ENCODE measurements at regions not wholly inside any gene's neighbourhood (a gene's known extent, or its start where the extent isn't known, plus 50 kb on each side); places are given as distances from the start of the nearest gene placed in this dataset.
"Not testable (repeated sequence)": the region's sequence is repeated elsewhere in the genome, so short reads cannot be mapped to it uniquely, and the experiment has no call there.

DNA sequence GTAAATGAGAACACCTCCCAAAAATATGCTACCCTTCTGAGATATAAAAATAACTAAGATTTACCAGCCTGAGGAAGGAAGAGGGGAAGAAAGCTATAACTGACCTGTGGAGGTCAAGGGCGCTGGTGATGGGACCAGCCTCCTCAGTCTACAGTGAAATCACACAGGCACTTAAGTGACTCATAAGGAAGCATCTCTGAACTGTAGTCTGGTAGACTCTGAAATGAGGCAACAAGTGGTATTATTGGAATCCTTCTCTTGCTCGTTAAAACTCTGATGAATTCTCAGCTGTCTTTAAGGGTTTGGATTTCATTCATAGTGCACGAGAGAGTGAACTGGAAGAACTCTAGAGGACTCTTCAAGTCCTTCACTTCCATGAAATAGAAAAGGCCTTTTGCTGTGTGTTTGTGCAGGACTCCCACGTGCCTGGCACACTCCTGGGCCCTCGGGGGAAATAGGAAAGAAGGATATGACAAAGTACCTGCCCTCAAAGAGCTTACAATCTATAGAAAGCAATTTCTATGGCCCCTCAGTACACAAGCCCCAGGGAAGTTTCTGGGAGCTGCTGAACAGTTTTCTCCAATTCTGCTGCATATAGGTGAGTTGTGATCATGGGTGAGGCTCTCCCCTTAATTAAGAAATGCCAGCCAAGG, 231.8 kb upstream of the RREB1 start:
- ATAC-seq: no peak
- Mint-ChIP-seq H3K27ac (no peak overlapping the region), H3K9me3 (no peaks in the 10 kb centered on the region), H3K36me3 (no peaks in the 10 kb centered on the region)
- no peak for DNase-seq (ENCODE audit: low spot score in 2 of 2)

GRCh38 chr6:6877792-6878191, 230.0 kb upstream of the RREB1 start:
- not testable (repeated sequence) for DNase-seq (ENCODE audit: low spot score in 2 of 2); ATAC-seq; H3K9me3 Mint-ChIP-seq; H3K36me3 Mint-ChIP-seq; H3K27ac Mint-ChIP-seq

GRCh38 chr6:6878887-6879585, 228.7 kb upstream of the RREB1 start:
- Mint-ChIP-seq H3K36me3 (no peaks in the 10 kb centered on the region), H3K9me3 (no peaks in the 10 kb centered on the region), H3K27ac (no peak overlapping the region)
- DNase-seq (ENCODE audit: low spot score in 2 of 2): no peak
- no peak for ATAC-seq

GRCh38 chr6:6879586-6879974, 228.2 kb upstream of the RREB1 start:
- not testable (repeated sequence) for ATAC-seq; H3K9me3 Mint-ChIP-seq; DNase-seq (ENCODE audit: low spot score in 2 of 2); H3K27ac Mint-ChIP-seq; H3K36me3 Mint-ChIP-seq

- ATAC-seq (no peak), DNase-seq (ENCODE audit: low spot score in 2 of 2) (no peak)
- no peaks in the 10 kb centered on the region for H3K36me3 Mint-ChIP-seq
- no peaks in the 10 kb centered on the region for H3K9me3 Mint-ChIP-seq
- no peak overlapping the region for H3K27ac Mint-ChIP-seq
These were observed 226.9 kb upstream of the RREB1 start for GRCh38 chr6:6880745-6881437.

DNA sequence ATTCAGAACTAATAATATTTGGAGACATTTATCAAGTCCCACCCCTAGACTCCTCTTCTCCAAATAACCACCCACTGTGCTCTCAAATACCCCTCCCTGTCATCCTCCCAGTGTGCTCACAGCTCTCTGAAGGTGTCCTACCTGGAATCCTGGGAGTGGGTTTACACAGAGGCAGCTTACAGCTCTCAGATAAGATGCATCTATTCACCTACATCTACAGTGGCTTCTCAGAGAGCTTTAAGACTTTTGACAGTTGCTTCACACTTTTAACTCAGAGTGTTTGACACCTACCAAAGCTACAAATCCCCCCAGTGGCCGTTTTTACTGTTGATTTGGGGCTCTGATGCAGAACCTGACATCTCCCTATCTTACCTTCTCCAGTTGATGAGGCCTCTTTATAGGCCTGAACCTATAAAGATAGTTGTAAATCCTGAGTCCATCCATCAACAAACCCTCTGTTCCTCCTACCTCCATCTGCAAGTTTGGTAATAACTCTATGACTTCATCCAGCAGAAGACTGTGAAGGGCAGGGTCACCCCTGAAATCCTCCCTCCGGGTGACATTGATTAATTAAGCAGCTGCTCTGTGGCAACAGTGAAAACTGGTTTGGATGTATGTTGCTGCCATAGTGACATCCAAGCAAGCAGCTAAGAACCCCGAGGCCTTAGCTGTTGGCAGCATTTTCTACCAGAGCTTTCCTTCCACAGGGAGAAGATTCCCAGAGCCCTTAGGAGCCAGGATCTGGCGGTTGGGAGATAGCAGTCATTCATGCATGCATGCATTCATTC, 226.1 kb upstream of the RREB1 start:
- Mint-ChIP-seq H3K36me3 (no peaks in the 10 kb centered on the region), H3K27ac (no peak overlapping the region), H3K9me3 (no peaks in the 10 kb centered on the region)
- DNase-seq (ENCODE audit: low spot score in 2 of 2) (no peak), ATAC-seq (no peak)

DNA sequence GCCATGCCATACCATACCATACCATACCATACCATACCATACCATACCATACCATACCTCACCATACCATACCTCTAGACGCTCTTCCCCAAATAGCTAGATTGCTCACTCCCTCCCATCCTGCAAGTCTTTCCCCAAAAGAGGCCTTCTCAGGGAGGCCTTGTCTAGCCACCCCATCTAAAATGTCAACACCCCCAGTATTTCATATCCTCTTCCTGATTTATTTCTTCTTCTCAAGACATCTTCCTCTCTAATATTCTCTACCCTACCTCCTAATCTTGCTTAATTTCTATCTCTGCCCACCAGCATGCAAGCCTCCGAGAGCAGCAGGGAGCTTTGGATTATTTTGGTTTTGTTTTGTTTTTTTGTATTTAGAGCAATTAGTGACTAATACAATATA, 225.2 kb upstream of the RREB1 start:
- no peak overlapping the region for H3K27ac Mint-ChIP-seq
- ATAC-seq (no peak), DNase-seq (ENCODE audit: low spot score in 2 of 2) (no peak)
- H3K9me3 Mint-ChIP-seq: no peaks in the 10 kb centered on the region
- H3K36me3 Mint-ChIP-seq: no peaks in the 10 kb centered on the region

GRCh38 chr6:6883011-6883410, 224.8 kb upstream of the RREB1 start:
- DNase-seq (ENCODE audit: low spot score in 2 of 2) (no peak), ATAC-seq (no peak)
- H3K27ac Mint-ChIP-seq: peak overlapping the region in 1 of 2 donors; percentile 12
- H3K9me3 Mint-ChIP-seq: no peaks in the 10 kb centered on the region
- H3K36me3 Mint-ChIP-seq: no peaks in the 10 kb centered on the region

DNA sequence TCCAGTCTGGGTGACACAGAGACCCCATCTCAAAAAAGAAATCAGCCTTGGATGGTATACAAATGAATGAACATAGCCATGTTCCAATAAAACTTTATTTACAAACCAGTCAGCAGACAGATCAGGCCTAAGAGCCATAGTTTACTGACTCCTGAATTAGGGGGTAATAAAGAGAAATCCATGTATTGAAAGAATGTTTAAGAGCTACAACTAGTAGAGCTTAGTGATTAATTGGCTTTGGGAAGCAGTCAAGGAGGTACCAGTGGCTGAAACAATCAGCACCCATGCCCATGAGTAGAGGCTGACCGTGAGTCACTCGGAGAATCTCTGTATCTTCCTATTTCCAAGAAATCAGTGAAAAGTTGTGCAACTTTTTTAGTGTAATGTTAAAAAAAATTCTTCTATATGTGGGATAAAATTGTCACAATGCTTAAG, 223.6 kb upstream of the RREB1 start:
- Mint-ChIP-seq H3K36me3 (no peaks in the 10 kb centered on the region), H3K9me3 (no peaks in the 10 kb centered on the region), H3K27ac (no peak overlapping the region)
- no peak for ATAC-seq
- no peak for DNase-seq (ENCODE audit: low spot score in 2 of 2)

DNA sequence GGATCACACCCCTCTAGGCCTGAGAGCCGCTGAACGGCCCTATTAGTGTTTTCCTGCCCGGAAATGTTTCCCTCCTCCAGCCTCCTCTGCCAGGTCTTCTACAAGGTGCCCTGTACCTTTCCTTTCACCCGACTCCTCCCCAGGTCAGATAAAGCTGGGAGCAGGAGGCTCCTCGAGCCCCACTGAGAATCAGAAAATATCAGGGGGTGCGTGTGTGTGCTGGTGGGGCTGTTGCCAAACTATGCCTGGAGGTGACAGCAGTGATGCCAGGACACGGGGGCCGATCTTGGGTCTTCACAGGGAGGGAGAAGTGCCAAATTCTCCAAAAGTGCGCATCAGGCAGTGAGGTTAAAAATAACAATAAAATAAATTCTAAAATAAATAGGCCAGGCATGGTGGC, 222.8 kb upstream of the RREB1 start:
- H3K36me3 Mint-ChIP-seq: no peaks in the 10 kb centered on the region

GRCh38 chr6:6885521-6886170, 222.1 kb upstream of the RREB1 start:
- Mint-ChIP-seq H3K27ac (peak overlapping the region in 1 of 2 donors; percentile 59), H3K36me3 (no peaks in the 10 kb centered on the region), H3K9me3 (no peaks in the 10 kb centered on the region)
- DNase-seq (ENCODE audit: low spot score in 2 of 2) (no peak), ATAC-seq (no peak)

More for the DNA sequence above, 222.8 kb upstream of the RREB1 start:
- no peak overlapping the region for H3K27ac Mint-ChIP-seq
- no peaks in the 10 kb centered on the region for H3K9me3 Mint-ChIP-seq
- ATAC-seq (no peak), DNase-seq (ENCODE audit: low spot score in 2 of 2) (no peak)

- H3K27ac Mint-ChIP-seq: peak overlapping the region in 1 of 2 donors; percentile 59
- no peaks in the 10 kb centered on the region for H3K36me3 Mint-ChIP-seq
- no peaks in the 10 kb centered on the region for H3K9me3 Mint-ChIP-seq
- ATAC-seq: no peak
- no peak for DNase-seq (ENCODE audit: low spot score in 2 of 2)
These were observed 221.4 kb upstream of the RREB1 start for GRCh38 chr6:6886171-6886885.

DNA sequence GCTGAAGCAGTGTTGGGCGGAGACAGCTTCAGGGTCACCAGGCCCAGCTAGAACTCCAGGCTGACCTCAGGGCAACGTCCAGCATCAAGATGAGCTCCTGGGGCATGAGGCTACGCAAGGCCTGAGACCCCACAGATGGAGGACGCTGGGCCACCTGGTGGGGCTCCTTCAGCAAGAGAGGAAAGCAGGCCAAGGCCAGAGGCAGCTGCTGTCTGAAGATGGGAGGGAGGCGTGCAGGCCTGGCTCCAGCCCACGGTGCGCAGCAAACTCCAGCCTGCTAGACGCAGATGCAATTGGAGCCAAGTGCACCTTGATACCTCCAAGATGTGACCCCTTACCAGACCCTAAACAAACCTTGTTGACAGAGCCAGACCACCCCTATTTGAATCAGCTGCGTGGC, 220.9 kb upstream of the RREB1 start:
- Mint-ChIP-seq H3K27ac (peak overlapping the region in 1 of 2 donors; percentile 10), H3K9me3 (no peaks in the 10 kb centered on the region), H3K36me3 (no peaks in the 10 kb centered on the region)
- ATAC-seq (no peak), DNase-seq (ENCODE audit: low spot score in 2 of 2) (no peak)

GRCh38 chr6:6889601-6890000, 218.2 kb upstream of the RREB1 start:
- no peak overlapping the region for H3K27ac Mint-ChIP-seq
- DNase-seq (ENCODE audit: low spot score in 2 of 2) (no peak), ATAC-seq (no peak)
- no peaks in the 10 kb centered on the region for H3K36me3 Mint-ChIP-seq
- H3K9me3 Mint-ChIP-seq: no peaks in the 10 kb centered on the region

- no peak for DNase-seq (ENCODE audit: low spot score in 2 of 2)
- H3K27ac Mint-ChIP-seq: no peak overlapping the region
- H3K9me3 Mint-ChIP-seq: no peaks in the 10 kb centered on the region
- H3K36me3 Mint-ChIP-seq: no peaks in the 10 kb centered on the region
- ATAC-seq: no peak
These were observed 217.3 kb upstream of the RREB1 start for GRCh38 chr6:6890400-6890858.
